ENCODE measurements at regions not wholly inside any gene's neighbourhood (a gene's known extent, or its start where the extent isn't known, plus 50 kb on each side); places are given as distances from the start of the nearest gene placed in this dataset.

DNA sequence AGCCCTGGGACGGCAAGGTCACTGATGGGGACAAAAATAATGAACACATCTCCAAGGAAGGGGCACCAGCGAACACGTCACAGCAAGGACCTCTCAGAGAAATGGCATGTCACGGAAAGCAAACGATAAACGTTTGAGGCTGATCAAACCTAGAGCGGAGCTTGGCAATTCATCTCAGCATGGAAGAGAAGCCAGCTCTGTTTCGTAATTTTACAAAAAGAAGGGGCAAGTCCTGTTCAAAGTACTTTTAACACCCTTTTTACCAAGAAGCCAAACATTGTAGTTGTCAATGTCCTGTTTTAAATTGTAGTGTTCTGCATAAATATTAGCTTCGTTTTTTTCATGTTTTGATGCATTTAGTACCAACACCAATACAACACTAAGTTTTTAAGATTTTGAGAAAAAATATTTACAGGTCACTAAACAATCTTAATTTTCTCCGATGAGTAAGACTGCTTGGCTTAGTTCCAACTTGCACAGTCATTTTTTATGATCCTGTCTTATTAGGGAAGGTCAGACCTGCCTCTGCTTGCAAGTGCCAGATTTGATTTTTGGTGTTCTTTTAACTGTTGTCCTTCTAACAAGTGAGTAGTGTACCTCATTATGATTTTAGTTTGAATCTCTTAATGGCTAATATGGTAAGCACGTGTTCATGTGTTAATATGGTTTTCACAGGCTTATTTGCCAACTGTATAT is 818.5 kb upstream of the SALL3 start:
- no peak for TF ChIP-seq CTCF (IDR thresholded peaks at IDR 0.05)

- no peak for TF ChIP-seq CTCF (IDR thresholded peaks at IDR 0.05)
Measured at GRCh38 chr18:78165525-78165924, 814.1 kb upstream of the SALL3 start.

GRCh38 chr18:78168526-78168925 is 811.1 kb upstream of the SALL3 start:
- TF ChIP-seq CTCF (IDR thresholded peaks at IDR 0.05): no peak

GRCh38 chr18:78169174-78169864 is 810.3 kb upstream of the SALL3 start:
- no peak for TF ChIP-seq CTCF (IDR thresholded peaks at IDR 0.05)

GRCh38 chr18:78171954-78172353 is 807.7 kb upstream of the SALL3 start:
- no peak for TF ChIP-seq CTCF (IDR thresholded peaks at IDR 0.05)

GRCh38 chr18:78174737-78175136 is 804.9 kb upstream of the SALL3 start:
- TF ChIP-seq CTCF (IDR thresholded peaks at IDR 0.05): no peak

- no peak for TF ChIP-seq CTCF (IDR thresholded peaks at IDR 0.05)
Measured at GRCh38 chr18:78178812-78179211, 800.8 kb upstream of the SALL3 start.

Measured in LNCAP (cell line).